Neuronal stem cell (in vitro differentiated cells): ENCODE measurements at regions not wholly inside any gene's neighbourhood (a gene's known extent, or its start where the extent isn't known, plus 50 kb on each side); places are given as distances from the start of the nearest gene placed in this dataset.

Experiments
- DNase-seq: peaks from one replicate; pipeline ENCODE4 v3.0.0-alpha.2; 2013; ENCODE audit warnings: low spot score
- H2AFZ ChIP-seq: one replicate; pipeline ENCODE4 v1.6.1; 2013; ENCODE audit warnings: mild to moderate bottlenecking, low read length, inconsistent platforms
- H2AK5ac ChIP-seq: 2 replicates; pipeline ENCODE4 v1.6.1; 2013; ENCODE audit warnings: low read depth, mild to moderate bottlenecking, inconsistent platforms, low read length, moderate library complexity, mixed read lengths
- H2BK120ac ChIP-seq: 2 replicates; pipeline ENCODE4 v1.6.1; 2013; ENCODE audit warnings: low read depth, mild to moderate bottlenecking, inconsistent platforms, low read length, moderate library complexity, mixed read lengths
- H2BK12ac ChIP-seq: one replicate; pipeline ENCODE4 v1.6.1; 2013; ENCODE audit warnings: low read length, inconsistent platforms
- H2BK15ac ChIP-seq: 2 replicates; pipeline ENCODE4 v1.6.1; 2013; ENCODE audit warnings: mild to moderate bottlenecking, low read length, inconsistent platforms, mixed read lengths
- H2BK5ac ChIP-seq: one replicate; pipeline ENCODE4 v1.6.1; 2013; ENCODE audit warnings: inconsistent platforms, mild to moderate bottlenecking, low read length, moderate library complexity
- H3K14ac ChIP-seq: one replicate; pipeline ENCODE4 v1.6.1; 2013; ENCODE audit warnings: low read length, inconsistent platforms
- H3K18ac ChIP-seq: 2 replicates; pipeline ENCODE4 v1.6.1; 2013; ENCODE audit warnings: low read length, inconsistent platforms
- H3K23ac ChIP-seq: 2 replicates; pipeline ENCODE4 v1.6.1; 2013; ENCODE audit warnings: low read depth, mild to moderate bottlenecking, mixed read lengths, low read length, inconsistent platforms; ENCODE audit not compliant: poor library complexity
- H3K27ac ChIP-seq: replicated peaks from 3 replicates; pipeline ENCODE4 v1.5.1; 2013; ENCODE audit warnings: low read length, inconsistent platforms
- H3K27me3 ChIP-seq, 3 experiments: 2 replicates each; pipeline ENCODE4 v1.6.1; 2013; ENCODE audit warnings: low read length in 3 of 3, mild to moderate bottlenecking in 2 of 3, inconsistent platforms in 1 of 3, low read depth in 1 of 3, mixed read lengths in 1 of 3, moderate library complexity in 1 of 3; ENCODE audit not compliant: control insufficient read depth in 3 of 3, insufficient read depth in 3 of 3
- H3K36me3 ChIP-seq, 2 donors: replicated peaks in 1 of 2; 2 replicates each; pipeline ENCODE4 v1.6.1; 2013; ENCODE audit warnings: low read length in 2 of 2; ENCODE audit not compliant: control insufficient read depth in 2 of 2, insufficient read depth in 2 of 2
- H3K4ac ChIP-seq: 2 replicates; pipeline ENCODE4 v1.6.1; 2013; ENCODE audit warnings: inconsistent platforms, mild to moderate bottlenecking, low read length, moderate library complexity
- H3K4me1 ChIP-seq, 2 donors: 1 replicate in 1 of 2; 2 replicates in 1 of 2; pipeline ENCODE4 v1.6.1; 2013; ENCODE audit warnings: low read length in 2 of 2, low read depth in 1 of 2; ENCODE audit not compliant: control insufficient read depth in 2 of 2, insufficient read depth in 1 of 2
- H3K4me2 ChIP-seq: one replicate; pipeline ENCODE4 v1.6.1; 2013; ENCODE audit warnings: mild to moderate bottlenecking, low read length, inconsistent platforms; ENCODE audit not compliant: insufficient read depth, poor library complexity, severe bottlenecking
- H3K4me3 ChIP-seq, 2 donors: 2 replicates each; pipeline ENCODE4 v1.5.1; 2013; ENCODE audit warnings: low read length in 2 of 2, mild to moderate bottlenecking in 2 of 2, inconsistent platforms in 1 of 2, moderate library complexity in 1 of 2
- H3K79me1 ChIP-seq: one replicate; pipeline ENCODE4 v1.6.1; 2013; ENCODE audit warnings: low read depth, mild to moderate bottlenecking, inconsistent platforms, low read length, moderate library complexity
- H3K9ac ChIP-seq: one replicate; pipeline ENCODE4 v1.6.1; 2013; ENCODE audit warnings: mild to moderate bottlenecking, low read depth, low read length, inconsistent platforms; ENCODE audit not compliant: poor library complexity
- H3K9me3 ChIP-seq, 2 donors: replicated peaks in 1 of 2; 2 replicates each; pipeline versions ENCODE3 to v1.6.1; 2013; ENCODE audit warnings: low read length in 2 of 2, mild to moderate bottlenecking in 2 of 2, inconsistent platforms in 1 of 2, low read depth in 1 of 2, mixed read lengths in 1 of 2, moderate library complexity in 1 of 2; ENCODE audit not compliant: control insufficient read depth in 2 of 2, insufficient read depth in 1 of 2
- H4K8ac ChIP-seq: one replicate; pipeline ENCODE4 v1.6.1; 2013; ENCODE audit warnings: low read depth, mild to moderate bottlenecking, inconsistent platforms, low read length, moderate library complexity
- H4K91ac ChIP-seq: one replicate; pipeline ENCODE4 v1.6.1; 2013; ENCODE audit warnings: low read length, low read depth, mild to moderate bottlenecking, inconsistent platforms; ENCODE audit not compliant: poor library complexity
- WGBS, 2 donors: extraction: QIAGEN DNeasy Blood & Tissue Kit; methylation state at CpG; one replicate each; pipeline ENCODE4 v1.1.7; 2013; ENCODE audit warnings: missing lambda C conversion rate in 2 of 2, mixed read lengths in 1 of 2; ENCODE audit not compliant: insufficient read length in 2 of 2, insufficient replicate concordance in 1 of 2; ENCODE audit errors: extremely low coverage in 2 of 2; 5-methylcytosine and 5-hydroxymethylcytosine counted together

DNA sequence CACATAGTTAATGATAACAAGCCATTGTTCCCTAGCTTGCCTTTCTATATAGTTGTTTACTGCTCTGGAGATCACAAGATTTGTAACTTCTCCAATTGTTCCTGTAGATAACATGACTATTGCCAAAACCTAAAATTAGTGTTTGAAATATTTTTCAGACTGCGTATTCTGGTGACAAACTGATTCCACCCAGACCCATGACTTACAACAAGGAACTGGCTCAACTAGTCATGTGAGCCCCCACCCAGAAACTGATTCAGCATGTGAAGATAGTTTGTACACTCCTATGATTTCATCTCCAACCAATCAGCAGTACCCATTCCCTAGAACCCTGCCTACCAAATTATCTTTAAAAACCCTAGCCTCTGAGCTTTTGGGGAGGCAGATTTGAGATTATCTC lies 131.4 kb upstream of the BCL9 start:
- no peak overlapping the region for H2BK5ac ChIP-seq
- H3K4ac ChIP-seq, result no peak overlapping the region
- H3K79me1 ChIP-seq, result no peaks in the 10 kb centered on the region
- H4K8ac ChIP-seq, result no peak overlapping the region
- H3K14ac ChIP-seq, result no peak overlapping the region
- no peaks in the 10 kb centered on the region for H3K4me1 ChIP-seq
- no peak overlapping the region for H3K9ac ChIP-seq
- no peak overlapping the region for H2AK5ac ChIP-seq
- no peak overlapping the region for H2AFZ ChIP-seq
- no CpG with 5 or more reads among the region's 1 CpG for WGBS, 2 donors
- no peak overlapping the region for H2BK120ac ChIP-seq
- DNase-seq, result no peak
- H3K9me3 ChIP-seq, result no peaks in the 10 kb centered on the region
- no peaks in the 10 kb centered on the region for H3K27me3 ChIP-seq
- no peak overlapping the region for H3K23ac ChIP-seq
- no peak overlapping the region for H3K27ac ChIP-seq
- no peak overlapping the region for H3K18ac ChIP-seq
- no peak overlapping the region for H3K4me3 ChIP-seq
- H3K4me2 ChIP-seq, result no peak overlapping the region
- H3K36me3 ChIP-seq, result no peaks in the 10 kb centered on the region
- H2BK15ac ChIP-seq, result no peak overlapping the region
- no peak overlapping the region for H4K91ac ChIP-seq
- no peak overlapping the region for H2BK12ac ChIP-seq

DNA sequence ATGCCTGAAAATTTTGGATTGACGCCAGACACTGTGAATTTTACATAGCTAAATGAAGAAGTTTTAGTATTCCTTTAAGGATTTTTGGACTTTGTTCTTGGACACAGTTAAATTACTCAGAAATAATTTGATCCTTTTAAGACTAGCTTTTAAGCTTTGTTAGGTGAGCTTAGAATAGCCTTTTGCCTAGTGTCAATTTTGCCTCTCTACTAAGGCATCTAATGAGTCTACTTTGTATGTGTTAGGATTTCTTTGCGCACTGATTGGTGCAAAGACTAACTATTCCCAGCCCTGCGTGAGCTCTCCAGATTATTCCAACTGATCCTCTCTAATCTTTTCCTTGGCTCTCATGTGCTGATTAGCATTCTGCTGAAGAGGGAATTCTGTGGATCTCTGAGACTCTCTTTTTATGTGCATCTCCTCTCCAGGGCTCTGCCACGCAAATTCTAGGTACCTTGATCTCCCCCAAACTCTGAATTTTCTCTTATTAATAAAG lies 128.1 kb upstream of the BCL9 start:
- Histone ChIP-seq H3K23ac (no peak overlapping the region), H3K27me3 (no peaks in the 10 kb centered on the region), H2AK5ac (no peak overlapping the region), H2AFZ (no peak overlapping the region), H3K18ac (no peak overlapping the region), H3K36me3 (no peaks in the 10 kb centered on the region), H3K14ac (no peak overlapping the region), H3K4me1 (no peaks in the 10 kb centered on the region), H4K91ac (no peak overlapping the region), H3K27ac (no peak overlapping the region), H2BK5ac (no peak overlapping the region), H2BK15ac (no peak overlapping the region), H3K4me2 (no peak overlapping the region), H4K8ac (no peak overlapping the region), H3K79me1 (no peaks in the 10 kb centered on the region), H3K9me3 (no peaks in the 10 kb centered on the region), H3K9ac (no peak overlapping the region), H2BK120ac (no peak overlapping the region), H3K4me3 (no peak overlapping the region), H2BK12ac (no peak overlapping the region), H3K4ac (no peak overlapping the region)
- no CpG with 5 or more reads among the region's 4 CpGs for WGBS, 2 donors
- no peak for DNase-seq

DNA sequence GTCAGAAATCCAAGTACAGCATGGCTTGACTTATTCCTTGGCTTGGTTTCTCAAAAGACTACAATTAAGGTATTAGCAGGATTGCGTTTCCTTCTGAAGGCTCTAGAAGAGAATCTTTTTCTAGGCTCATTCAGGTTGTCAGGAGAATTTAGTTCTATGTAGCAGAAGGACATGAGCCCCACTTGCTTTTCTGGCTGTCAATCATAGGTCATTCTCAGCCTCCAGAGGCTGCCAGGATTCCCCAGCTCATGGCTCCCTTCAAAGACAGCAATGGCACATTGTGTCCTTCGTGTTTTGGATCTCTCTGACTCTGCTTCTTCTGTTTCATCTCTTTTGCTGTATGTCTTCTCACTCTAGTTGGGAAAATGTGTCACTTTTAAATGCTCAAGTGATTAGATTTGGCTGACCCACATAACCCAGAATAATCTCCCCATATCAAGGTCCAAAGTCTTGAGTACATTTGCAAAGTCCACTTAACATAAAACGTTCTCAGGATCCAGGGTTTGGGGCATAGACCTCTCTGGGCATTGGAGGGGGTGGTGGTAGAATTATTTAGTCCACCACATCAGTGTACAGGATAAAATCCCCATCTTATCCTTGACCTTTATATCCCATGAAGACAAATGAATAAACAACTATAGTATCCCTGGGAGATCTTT lies 126.7 kb upstream of the BCL9 start:
- Histone ChIP-seq H4K8ac (no peak overlapping the region), H3K18ac (no peak overlapping the region), H2BK5ac (no peak overlapping the region), H3K23ac (no peak overlapping the region), H2BK15ac (no peak overlapping the region), H2BK120ac (no peak overlapping the region), H3K27ac (no peak overlapping the region), H3K27me3 (no peaks in the 10 kb centered on the region), H2AK5ac (no peak overlapping the region), H3K9me3 (no peaks in the 10 kb centered on the region), H4K91ac (no peak overlapping the region), H2AFZ (no peak overlapping the region), H3K4me2 (no peak overlapping the region), H3K4me1 (no peaks in the 10 kb centered on the region), H3K4me3 (no peak overlapping the region), H3K79me1 (no peaks in the 10 kb centered on the region), H3K36me3 (no peaks in the 10 kb centered on the region), H3K9ac (no peak overlapping the region), H3K14ac (no peak overlapping the region), H2BK12ac (no peak overlapping the region), H3K4ac (no peak overlapping the region)
- no peak for DNase-seq
- WGBS, 2 donors, result no CpG with 5 or more reads among the region's 3 CpGs

DNA sequence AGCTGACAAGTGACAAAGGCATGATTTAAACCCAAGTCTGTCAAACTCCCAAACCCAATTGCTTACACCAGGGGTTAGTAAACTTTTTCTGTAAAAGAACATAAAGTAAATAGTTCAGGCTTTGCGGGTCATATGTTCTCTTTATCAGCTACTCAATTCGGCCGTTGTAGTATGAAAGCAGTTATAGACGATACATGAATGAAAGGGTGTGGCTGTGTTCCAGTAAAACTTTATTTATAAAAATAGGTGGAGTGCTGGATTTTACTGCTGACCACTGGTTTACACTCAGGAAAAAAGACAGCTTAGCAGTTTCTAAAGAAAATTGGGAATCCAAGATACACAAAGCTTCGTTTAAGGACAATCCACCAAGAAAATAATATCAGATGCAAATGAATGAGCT lies 124.3 kb upstream of the BCL9 start:
- Histone ChIP-seq H2BK15ac (no peak overlapping the region), H3K4me2 (no peak overlapping the region), H3K79me1 (no peaks in the 10 kb centered on the region), H2BK5ac (no peak overlapping the region), H3K14ac (no peak overlapping the region), H2AFZ (no peak overlapping the region), H3K4ac (no peak overlapping the region), H2AK5ac (no peak overlapping the region), H2BK120ac (no peak overlapping the region), H3K18ac (no peak overlapping the region), H3K9ac (no peak overlapping the region), H3K4me1 (no peaks in the 10 kb centered on the region), H4K8ac (no peak overlapping the region), H2BK12ac (no peak overlapping the region), H3K4me3 (no peak overlapping the region), H3K9me3 (no peaks in the 10 kb centered on the region), H4K91ac (no peak overlapping the region), H3K23ac (no peak overlapping the region), H3K27me3 (no peaks in the 10 kb centered on the region), H3K36me3 (no peaks in the 10 kb centered on the region), H3K27ac (no peak overlapping the region)
- no peak for DNase-seq
- no CpG with 5 or more reads among the region's 5 CpGs for WGBS, 2 donors
